ENCODE measurements at regions not wholly inside any gene's neighbourhood (a gene's known extent, or its start where the extent isn't known, plus 50 kb on each side); places are given as distances from the start of the nearest gene placed in this dataset.

DNA sequence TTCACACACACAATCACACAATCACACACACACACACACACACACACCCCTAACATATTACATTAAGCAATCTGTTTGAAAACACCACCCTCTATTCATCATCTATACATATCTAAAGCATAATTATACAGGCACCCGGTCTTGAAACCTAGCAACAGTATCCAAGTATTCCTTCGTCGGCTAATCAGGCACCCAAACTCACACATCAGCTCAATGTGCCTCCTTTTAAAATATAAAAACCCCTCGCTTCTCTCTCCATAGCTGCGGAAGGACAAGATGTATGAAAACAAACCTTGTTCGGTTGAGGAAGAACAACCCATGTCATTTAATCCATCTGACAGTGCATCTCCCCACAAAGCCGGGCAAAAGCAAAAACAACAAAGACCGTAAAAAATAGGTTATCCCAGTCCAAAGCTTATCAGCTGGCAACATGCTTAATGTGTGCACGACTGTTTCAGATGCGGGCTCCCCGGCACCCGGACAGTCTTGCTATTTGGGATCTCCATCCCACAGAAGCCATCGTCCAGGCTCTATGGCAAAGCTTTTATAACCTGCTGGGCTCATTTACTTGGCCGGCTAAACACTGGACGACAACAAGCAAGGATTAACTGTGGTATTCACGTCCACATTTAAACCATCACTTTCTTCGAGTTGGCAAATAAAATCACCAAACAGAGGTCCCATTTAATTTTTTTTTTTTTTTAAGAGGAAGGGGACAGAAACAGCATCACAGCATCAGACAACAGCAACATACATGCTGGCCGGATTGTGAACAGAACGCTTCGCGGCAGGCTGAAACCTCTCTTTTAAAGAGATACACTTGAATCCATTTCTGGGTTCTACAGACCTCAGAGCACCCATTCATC lies 365.5 kb downstream of the SHANK2 start:
- TF ChIP-seq, protein P1, sequence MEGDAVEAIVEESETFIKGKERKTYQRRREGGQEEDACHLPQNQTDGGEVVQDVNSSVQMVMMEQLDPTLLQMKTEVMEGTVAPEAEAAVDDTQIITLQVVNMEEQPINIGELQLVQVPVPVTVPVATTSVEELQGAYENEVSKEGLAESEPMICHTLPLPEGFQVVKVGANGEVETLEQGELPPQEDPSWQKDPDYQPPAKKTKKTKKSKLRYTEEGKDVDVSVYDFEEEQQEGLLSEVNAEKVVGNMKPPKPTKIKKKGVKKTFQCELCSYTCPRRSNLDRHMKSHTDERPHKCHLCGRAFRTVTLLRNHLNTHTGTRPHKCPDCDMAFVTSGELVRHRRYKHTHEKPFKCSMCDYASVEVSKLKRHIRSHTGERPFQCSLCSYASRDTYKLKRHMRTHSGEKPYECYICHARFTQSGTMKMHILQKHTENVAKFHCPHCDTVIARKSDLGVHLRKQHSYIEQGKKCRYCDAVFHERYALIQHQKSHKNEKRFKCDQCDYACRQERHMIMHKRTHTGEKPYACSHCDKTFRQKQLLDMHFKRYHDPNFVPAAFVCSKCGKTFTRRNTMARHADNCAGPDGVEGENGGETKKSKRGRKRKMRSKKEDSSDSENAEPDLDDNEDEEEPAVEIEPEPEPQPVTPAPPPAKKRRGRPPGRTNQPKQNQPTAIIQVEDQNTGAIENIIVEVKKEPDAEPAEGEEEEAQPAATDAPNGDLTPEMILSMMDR (IDR thresholded peaks at IDR 0.05; ENCODE audit: control extremely low read depth, extremely low read depth): no peak
- H3K27ac ChIP-seq (ENCODE audit: low read depth in 1 of 2, low read length in 1 of 2): no peak overlapping the region
- H3K9ac ChIP-seq (ENCODE audit: insufficient read depth in 1 of 2, low read length in 2 of 2): no peak overlapping the region
- H3K4me1 ChIP-seq (ENCODE audit: control insufficient read depth in 5 of 5, insufficient read depth in 5 of 5, low read length in 5 of 5): peaks cover 0 to 2% (median 0%) of the 10 kb centered on the region in 5 donors
- ATAC-seq (ENCODE audit: insufficient read depth, low FRiP score): no peak
- no peaks in the 10 kb centered on the region for H3K27me3 ChIP-seq (ENCODE audit: control insufficient read depth in 3 of 3, insufficient read depth in 3 of 3, low read length in 2 of 3)
- 82 to 89% methylated on average over 21 of the region's 21 CpGs for WGBS, 2 donors
- H3K9me3 ChIP-seq (ENCODE audit: control insufficient read depth in 4 of 4, insufficient read depth in 3 of 4, low read length in 3 of 4): no peaks in the 10 kb centered on the region
- no peak overlapping the region for H3K4me3 ChIP-seq
- no peak for DNase-seq
- H3K36me3 ChIP-seq (ENCODE audit: control insufficient read depth in 4 of 4, insufficient read depth in 4 of 4, low read length in 4 of 4): no peaks in the 10 kb centered on the region

DNA sequence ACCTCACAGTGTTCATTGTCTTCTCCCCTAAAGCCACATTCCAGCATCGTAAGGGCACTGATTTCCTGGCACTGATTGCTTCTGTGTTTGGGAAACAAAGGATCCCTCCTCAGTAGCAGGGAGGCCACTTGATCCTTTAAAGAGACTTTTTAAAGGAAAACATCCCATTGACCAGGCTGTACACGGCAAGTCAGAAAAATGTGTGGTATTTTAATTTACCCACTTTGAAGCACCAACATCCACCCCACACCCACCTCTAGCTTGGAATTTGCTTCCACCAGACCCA lies 364.9 kb downstream of the SHANK2 start:
- no peak overlapping the region for H3K9ac ChIP-seq (ENCODE audit: insufficient read depth in 1 of 2, low read length in 2 of 2)
- H3K4me1 ChIP-seq (ENCODE audit: control insufficient read depth in 5 of 5, insufficient read depth in 5 of 5, low read length in 5 of 5): peaks cover 0 to 2% (median 0%) of the 10 kb centered on the region in 5 donors
- TF ChIP-seq, protein P1 (IDR thresholded peaks at IDR 0.05; ENCODE audit: control extremely low read depth, extremely low read depth): no peak
- DNase-seq (no peak), ATAC-seq (ENCODE audit: insufficient read depth, low FRiP score) (no peak)
- no peaks in the 10 kb centered on the region for H3K36me3 ChIP-seq (ENCODE audit: control insufficient read depth in 4 of 4, insufficient read depth in 4 of 4, low read length in 4 of 4)
- no peaks in the 10 kb centered on the region for H3K27me3 ChIP-seq (ENCODE audit: control insufficient read depth in 3 of 3, insufficient read depth in 3 of 3, low read length in 2 of 3)
- H3K27ac ChIP-seq (ENCODE audit: low read depth in 1 of 2, low read length in 1 of 2): no peak overlapping the region
- H3K4me3 ChIP-seq: no peak overlapping the region
- WGBS, 2 donors: 27 to 39% methylated on average over 2 of the region's 2 CpGs
- no peaks in the 10 kb centered on the region for H3K9me3 ChIP-seq (ENCODE audit: control insufficient read depth in 4 of 4, insufficient read depth in 3 of 4, low read length in 3 of 4)

DNA sequence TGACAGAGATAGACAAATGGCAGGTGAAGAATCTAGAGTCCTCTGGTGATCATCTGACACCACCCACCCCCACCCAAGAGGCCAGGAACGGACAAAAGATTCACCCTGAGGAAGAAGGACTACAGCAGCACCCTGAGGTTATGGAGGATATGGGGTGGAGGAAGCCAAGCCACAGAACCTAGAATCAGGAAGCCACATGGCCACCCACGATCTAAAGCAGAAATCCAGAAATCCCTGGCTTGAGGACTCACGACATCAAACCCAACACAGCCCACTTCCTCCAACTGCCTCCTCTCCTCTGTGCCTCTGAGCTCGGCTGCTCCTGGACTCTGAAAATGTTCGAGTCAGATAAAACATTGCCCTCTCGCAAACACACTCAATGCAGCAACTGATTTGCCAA lies 364.3 kb downstream of the SHANK2 start:
- H3K9me3 ChIP-seq (ENCODE audit: control insufficient read depth in 4 of 4, insufficient read depth in 3 of 4, low read length in 3 of 4): no peaks in the 10 kb centered on the region
- no peaks in the 10 kb centered on the region for H3K36me3 ChIP-seq (ENCODE audit: control insufficient read depth in 4 of 4, insufficient read depth in 4 of 4, low read length in 4 of 4)
- peaks cover 0 to 6% (median 0%) of the 10 kb centered on the region in 5 donors for H3K4me1 ChIP-seq (ENCODE audit: control insufficient read depth in 5 of 5, insufficient read depth in 5 of 5, low read length in 5 of 5)
- ATAC-seq (ENCODE audit: insufficient read depth, low FRiP score): no peak
- H3K9ac ChIP-seq (ENCODE audit: insufficient read depth in 1 of 2, low read length in 2 of 2): no peak overlapping the region
- no peaks in the 10 kb centered on the region for H3K27me3 ChIP-seq (ENCODE audit: control insufficient read depth in 3 of 3, insufficient read depth in 3 of 3, low read length in 2 of 3)
- no peak overlapping the region for H3K27ac ChIP-seq (ENCODE audit: low read depth in 1 of 2, low read length in 1 of 2)
- WGBS, 2 donors: 44 to 75% methylated on average over 6 of the region's 6 CpGs
- no peak for DNase-seq
- no peak overlapping the region for H3K4me3 ChIP-seq
- TF ChIP-seq, protein P1 (IDR thresholded peaks at IDR 0.05; ENCODE audit: control extremely low read depth, extremely low read depth): no peak

DNA sequence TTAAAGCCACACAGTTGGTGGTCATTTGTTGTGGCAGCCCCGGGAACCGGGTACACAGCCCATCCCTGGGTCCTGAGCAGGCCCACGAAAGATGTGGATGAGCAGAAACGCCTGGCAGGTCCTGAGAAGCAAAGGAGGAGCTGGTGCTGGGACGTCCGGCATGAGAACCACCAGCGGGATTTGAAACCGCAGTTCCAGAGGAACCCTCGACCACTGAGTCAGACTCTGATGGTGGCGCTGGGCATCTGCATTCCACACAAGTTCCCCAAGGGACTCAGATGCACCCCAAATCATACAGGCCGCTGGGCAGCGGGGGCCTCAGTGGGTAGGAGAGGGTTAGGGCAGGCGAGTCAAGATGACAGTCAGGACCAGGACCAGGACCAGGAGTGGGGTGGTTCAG lies 363.0 kb downstream of the SHANK2 start:
- no peaks in the 10 kb centered on the region for H3K9me3 ChIP-seq (ENCODE audit: control insufficient read depth in 4 of 4, insufficient read depth in 3 of 4, low read length in 3 of 4)
- no peak overlapping the region for H3K27ac ChIP-seq (ENCODE audit: low read depth in 1 of 2, low read length in 1 of 2)
- H3K36me3 ChIP-seq (ENCODE audit: control insufficient read depth in 4 of 4, insufficient read depth in 4 of 4, low read length in 4 of 4): no peaks in the 10 kb centered on the region
- DNase-seq: no peak
- TF ChIP-seq, protein P1 (IDR thresholded peaks at IDR 0.05; ENCODE audit: control extremely low read depth, extremely low read depth): no peak
- no peaks in the 10 kb centered on the region for H3K27me3 ChIP-seq (ENCODE audit: control insufficient read depth in 3 of 3, insufficient read depth in 3 of 3, low read length in 2 of 3)
- H3K9ac ChIP-seq (ENCODE audit: insufficient read depth in 1 of 2, low read length in 2 of 2): no peak overlapping the region
- ATAC-seq (ENCODE audit: insufficient read depth, low FRiP score): no peak
- no peak overlapping the region for H3K4me3 ChIP-seq
- WGBS, 2 donors: 87 to 91% methylated on average over 13 of the region's 13 CpGs
- H3K4me1 ChIP-seq (ENCODE audit: control insufficient read depth in 5 of 5, insufficient read depth in 5 of 5, low read length in 5 of 5): peaks cover 0 to 7% (median 0%) of the 10 kb centered on the region in 5 donors

All from lung (tissue), 11 donors.